K562 (cell line): ENCODE measurements at regions not wholly inside any gene's neighbourhood (a gene's known extent, or its start where the extent isn't known, plus 50 kb on each side); places are given as distances from the start of the nearest gene placed in this dataset.

Experiments used
- ELF2 ChIP-seq: fragments of 250-450 bp; sonication (Bioruptor Pico); IDR thresholded peaks from 2 replicates; pipeline ENCODE4 v1.5.0; 2021; ENCODE audit warnings: mild to moderate bottlenecking
- FOXK1 ChIP-seq: sonication (generic); formaldehyde crosslinking; IDR thresholded peaks from 2 replicates; pipeline ENCODE4 v1.8.0; 2022; ENCODE audit warnings: missing genetic modification reagents, mild to moderate bottlenecking, borderline replicate concordance
- PHB2 ChIP-seq: fragments of 450-650 bp; IDR thresholded peaks from 2 replicates; pipeline ENCODE4 v1.6.1; 2017; ENCODE audit warnings: low read depth
- POLR2AphosphoS5 ChIP-seq: IDR thresholded peaks from 2 replicates; pipeline ENCODE4 v1.6.1; 2011; ENCODE audit warnings: mild to moderate bottlenecking, low read depth, low read length, moderate library complexity; ENCODE audit not compliant: control insufficient read depth, insufficient read depth
- RNF2 ChIP-seq: sonication (generic); IDR thresholded peaks from 2 replicates; pipeline ENCODE4 v1.6.1; 2016
- TF ChIP-seq, protein P1 (sequence below): sonication (generic); formaldehyde crosslinking; IDR thresholded peaks from 2 replicates; pipeline ENCODE4 v1.8.1; 2023; ENCODE audit warnings: mild to moderate bottlenecking, missing genetic modification reagents
- TF ChIP-seq, protein P2 (sequence below): fragments of 450-650 bp; formaldehyde crosslinking; IDR thresholded peaks from 2 replicates; pipeline ENCODE4 v1.4.0; 2020; ENCODE audit warnings: mild to moderate bottlenecking, moderate library complexity
- TF ChIP-seq, protein P3 (sequence below): fragments of 450-650 bp; IDR thresholded peaks from 2 replicates; pipeline ENCODE4 v1.6.1; 2016

DNA sequence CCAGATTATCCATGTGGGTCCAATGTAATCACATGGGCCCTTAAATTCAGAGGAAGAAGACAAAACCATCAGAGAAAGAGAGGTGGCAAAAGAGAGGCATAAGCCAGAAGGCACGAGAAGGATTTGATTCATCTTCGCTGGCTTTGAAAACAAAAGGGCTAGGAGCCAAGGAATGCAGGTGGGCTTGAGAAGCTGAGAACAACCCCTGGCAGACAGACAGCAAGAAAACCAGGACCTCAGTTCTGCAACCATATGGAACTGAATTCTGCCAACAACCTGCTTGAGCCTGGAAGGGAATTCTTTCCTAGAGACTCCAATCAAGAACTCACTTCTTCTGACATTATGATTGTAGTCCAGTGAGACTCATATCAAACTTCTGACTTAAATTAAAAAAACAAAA lies 1531.8 kb downstream of the PCDH7 start:
- TF ChIP-seq, protein P1, sequence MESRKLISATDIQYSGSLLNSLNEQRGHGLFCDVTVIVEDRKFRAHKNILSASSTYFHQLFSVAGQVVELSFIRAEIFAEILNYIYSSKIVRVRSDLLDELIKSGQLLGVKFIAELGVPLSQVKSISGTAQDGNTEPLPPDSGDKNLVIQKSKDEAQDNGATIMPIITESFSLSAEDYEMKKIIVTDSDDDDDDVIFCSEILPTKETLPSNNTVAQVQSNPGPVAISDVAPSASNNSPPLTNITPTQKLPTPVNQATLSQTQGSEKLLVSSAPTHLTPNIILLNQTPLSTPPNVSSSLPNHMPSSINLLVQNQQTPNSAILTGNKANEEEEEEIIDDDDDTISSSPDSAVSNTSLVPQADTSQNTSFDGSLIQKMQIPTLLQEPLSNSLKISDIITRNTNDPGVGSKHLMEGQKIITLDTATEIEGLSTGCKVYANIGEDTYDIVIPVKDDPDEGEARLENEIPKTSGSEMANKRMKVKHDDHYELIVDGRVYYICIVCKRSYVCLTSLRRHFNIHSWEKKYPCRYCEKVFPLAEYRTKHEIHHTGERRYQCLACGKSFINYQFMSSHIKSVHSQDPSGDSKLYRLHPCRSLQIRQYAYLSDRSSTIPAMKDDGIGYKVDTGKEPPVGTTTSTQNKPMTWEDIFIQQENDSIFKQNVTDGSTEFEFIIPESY (CRISPR knock-in tag) = no peak
- TF ChIP-seq, protein P2, sequence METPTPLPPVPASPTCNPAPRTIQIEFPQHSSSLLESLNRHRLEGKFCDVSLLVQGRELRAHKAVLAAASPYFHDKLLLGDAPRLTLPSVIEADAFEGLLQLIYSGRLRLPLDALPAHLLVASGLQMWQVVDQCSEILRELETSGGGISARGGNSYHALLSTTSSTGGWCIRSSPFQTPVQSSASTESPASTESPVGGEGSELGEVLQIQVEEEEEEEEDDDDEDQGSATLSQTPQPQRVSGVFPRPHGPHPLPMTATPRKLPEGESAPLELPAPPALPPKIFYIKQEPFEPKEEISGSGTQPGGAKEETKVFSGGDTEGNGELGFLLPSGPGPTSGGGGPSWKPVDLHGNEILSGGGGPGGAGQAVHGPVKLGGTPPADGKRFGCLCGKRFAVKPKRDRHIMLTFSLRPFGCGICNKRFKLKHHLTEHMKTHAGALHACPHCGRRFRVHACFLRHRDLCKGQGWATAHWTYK = no peak
- TF ChIP-seq PHB2 = no peak
- no peak for TF ChIP-seq FOXK1
- TF ChIP-seq POLR2AphosphoS5 = no peak
- no peak for TF ChIP-seq RNF2
- TF ChIP-seq, protein P3, sequence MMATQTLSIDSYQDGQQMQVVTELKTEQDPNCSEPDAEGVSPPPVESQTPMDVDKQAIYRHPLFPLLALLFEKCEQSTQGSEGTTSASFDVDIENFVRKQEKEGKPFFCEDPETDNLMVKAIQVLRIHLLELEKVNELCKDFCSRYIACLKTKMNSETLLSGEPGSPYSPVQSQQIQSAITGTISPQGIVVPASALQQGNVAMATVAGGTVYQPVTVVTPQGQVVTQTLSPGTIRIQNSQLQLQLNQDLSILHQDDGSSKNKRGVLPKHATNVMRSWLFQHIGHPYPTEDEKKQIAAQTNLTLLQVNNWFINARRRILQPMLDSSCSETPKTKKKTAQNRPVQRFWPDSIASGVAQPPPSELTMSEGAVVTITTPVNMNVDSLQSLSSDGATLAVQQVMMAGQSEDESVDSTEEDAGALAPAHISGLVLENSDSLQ = no peak
- no peak for TF ChIP-seq ELF2 (CRISPR knock-in tag)
